ENCODE measurements at regions not wholly inside any gene's neighbourhood (a gene's known extent, or its start where the extent isn't known, plus 50 kb on each side); places are given as distances from the start of the nearest gene placed in this dataset.

DNA sequence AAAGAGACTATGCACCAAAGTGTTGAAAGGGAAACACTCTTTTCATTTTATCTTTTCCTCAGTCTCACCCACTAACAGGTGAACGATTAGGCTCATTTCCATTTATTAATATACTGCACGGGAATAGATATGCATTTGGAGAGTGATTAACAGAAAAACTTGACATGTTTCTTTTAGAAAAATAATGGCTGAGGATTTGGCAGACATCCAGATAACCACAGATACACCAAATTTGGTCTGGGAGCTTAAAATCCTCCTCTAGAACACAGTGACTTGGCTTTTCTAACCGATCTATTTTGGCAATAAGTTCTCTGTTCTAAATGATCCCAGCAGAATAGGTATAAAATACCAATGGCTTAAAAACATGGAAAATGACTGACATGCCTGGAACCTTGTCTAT lies 459.3 kb upstream of the SGO1 start:
- TF ChIP-seq, protein P1, sequence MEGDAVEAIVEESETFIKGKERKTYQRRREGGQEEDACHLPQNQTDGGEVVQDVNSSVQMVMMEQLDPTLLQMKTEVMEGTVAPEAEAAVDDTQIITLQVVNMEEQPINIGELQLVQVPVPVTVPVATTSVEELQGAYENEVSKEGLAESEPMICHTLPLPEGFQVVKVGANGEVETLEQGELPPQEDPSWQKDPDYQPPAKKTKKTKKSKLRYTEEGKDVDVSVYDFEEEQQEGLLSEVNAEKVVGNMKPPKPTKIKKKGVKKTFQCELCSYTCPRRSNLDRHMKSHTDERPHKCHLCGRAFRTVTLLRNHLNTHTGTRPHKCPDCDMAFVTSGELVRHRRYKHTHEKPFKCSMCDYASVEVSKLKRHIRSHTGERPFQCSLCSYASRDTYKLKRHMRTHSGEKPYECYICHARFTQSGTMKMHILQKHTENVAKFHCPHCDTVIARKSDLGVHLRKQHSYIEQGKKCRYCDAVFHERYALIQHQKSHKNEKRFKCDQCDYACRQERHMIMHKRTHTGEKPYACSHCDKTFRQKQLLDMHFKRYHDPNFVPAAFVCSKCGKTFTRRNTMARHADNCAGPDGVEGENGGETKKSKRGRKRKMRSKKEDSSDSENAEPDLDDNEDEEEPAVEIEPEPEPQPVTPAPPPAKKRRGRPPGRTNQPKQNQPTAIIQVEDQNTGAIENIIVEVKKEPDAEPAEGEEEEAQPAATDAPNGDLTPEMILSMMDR (conservative IDR thresholded peaks at IDR 0.05 in 1 of 2, IDR thresholded peaks at IDR 0.05 in 1 of 2; ENCODE audit: extremely low read depth in 1 of 2, insufficient read depth in 1 of 2, low read depth in 1 of 2, low read length in 2 of 2), result no peak
- no peak for TF ChIP-seq EZH2 (IDR thresholded peaks at IDR 0.05; ENCODE audit: borderline replicate concordance, low read length)

All from mammary epithelial cell (primary cell).